Neural crest cell (in vitro differentiated cells): ENCODE measurements at regions not wholly inside any gene's neighbourhood (a gene's known extent, or its start where the extent isn't known, plus 50 kb on each side); places are given as distances from the start of the nearest gene placed in this dataset.

Experiments used
- DNase-seq: peaks from one replicate; pipeline ENCODE4 v3.0.0; 2021; ENCODE audit warnings: low read depth, mixed read lengths, low spot score
- H3K27ac Mint-ChIP-seq: one replicate; pipeline ENCODE4 v1.8.0; 2021; ENCODE audit warnings: mild to moderate bottlenecking, mixed read lengths; ENCODE audit not compliant: unreplicated experiment
- H3K27me3 Mint-ChIP-seq: 2 replicates; pipeline ENCODE4 v1.8.0; 2021; ENCODE audit warnings: low read depth, mild to moderate bottlenecking, mixed read lengths
- H3K36me3 Mint-ChIP-seq: 2 replicates; pipeline ENCODE4 v1.8.0; 2021; ENCODE audit warnings: low read depth, mild to moderate bottlenecking, mixed read lengths
- H3K4me1 Mint-ChIP-seq: 2 replicates; pipeline ENCODE4 v1.8.0; 2021; ENCODE audit warnings: mixed read lengths
- H3K4me3 Mint-ChIP-seq: one replicate; pipeline ENCODE4 v1.8.0; 2021; ENCODE audit warnings: mild to moderate bottlenecking, mixed read lengths
- H3K9me3 Mint-ChIP-seq: 2 replicates; pipeline ENCODE4 v1.8.0; 2021; ENCODE audit warnings: mixed read lengths
- TF ChIP-seq, protein P1 (sequence below): fragments of 200-600 bp; sonication (generic); conservative IDR thresholded peaks from 2 replicates; pipeline ENCODE4 v1.5.0; 2021; ENCODE audit warnings: antibody characterized with exemption, mild to moderate bottlenecking

DNA sequence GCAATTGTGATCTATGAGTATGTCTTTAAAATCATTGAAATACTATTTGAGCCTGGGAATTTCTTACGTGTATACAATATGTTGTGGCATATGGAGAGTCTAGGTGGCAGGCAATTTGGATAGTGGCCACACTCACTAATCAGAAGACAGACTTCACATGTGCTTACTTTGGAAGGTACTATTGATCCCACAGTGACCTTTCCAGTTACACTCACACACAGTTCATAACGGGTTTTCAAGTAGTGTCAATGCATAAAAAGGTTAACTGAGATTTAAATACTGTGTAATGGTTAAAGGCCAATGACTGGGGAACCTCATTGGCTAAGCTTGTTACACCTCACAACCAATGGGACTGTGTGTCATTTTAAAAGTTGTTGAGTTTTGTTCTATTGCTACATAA lies 783.2 kb downstream of the RPA4 start:
- no peak for DNase-seq
- no peaks in the 10 kb centered on the region for H3K4me1 Mint-ChIP-seq
- H3K9me3 Mint-ChIP-seq = peaks cover 3% of the 10 kb centered on the region
- no peaks in the 10 kb centered on the region for H3K27me3 Mint-ChIP-seq
- no peak overlapping the region for H3K27ac Mint-ChIP-seq
- H3K4me3 Mint-ChIP-seq = no peak overlapping the region
- H3K36me3 Mint-ChIP-seq = peaks cover 2% of the 10 kb centered on the region
- TF ChIP-seq, protein P1, sequence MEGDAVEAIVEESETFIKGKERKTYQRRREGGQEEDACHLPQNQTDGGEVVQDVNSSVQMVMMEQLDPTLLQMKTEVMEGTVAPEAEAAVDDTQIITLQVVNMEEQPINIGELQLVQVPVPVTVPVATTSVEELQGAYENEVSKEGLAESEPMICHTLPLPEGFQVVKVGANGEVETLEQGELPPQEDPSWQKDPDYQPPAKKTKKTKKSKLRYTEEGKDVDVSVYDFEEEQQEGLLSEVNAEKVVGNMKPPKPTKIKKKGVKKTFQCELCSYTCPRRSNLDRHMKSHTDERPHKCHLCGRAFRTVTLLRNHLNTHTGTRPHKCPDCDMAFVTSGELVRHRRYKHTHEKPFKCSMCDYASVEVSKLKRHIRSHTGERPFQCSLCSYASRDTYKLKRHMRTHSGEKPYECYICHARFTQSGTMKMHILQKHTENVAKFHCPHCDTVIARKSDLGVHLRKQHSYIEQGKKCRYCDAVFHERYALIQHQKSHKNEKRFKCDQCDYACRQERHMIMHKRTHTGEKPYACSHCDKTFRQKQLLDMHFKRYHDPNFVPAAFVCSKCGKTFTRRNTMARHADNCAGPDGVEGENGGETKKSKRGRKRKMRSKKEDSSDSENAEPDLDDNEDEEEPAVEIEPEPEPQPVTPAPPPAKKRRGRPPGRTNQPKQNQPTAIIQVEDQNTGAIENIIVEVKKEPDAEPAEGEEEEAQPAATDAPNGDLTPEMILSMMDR = no peak

DNA sequence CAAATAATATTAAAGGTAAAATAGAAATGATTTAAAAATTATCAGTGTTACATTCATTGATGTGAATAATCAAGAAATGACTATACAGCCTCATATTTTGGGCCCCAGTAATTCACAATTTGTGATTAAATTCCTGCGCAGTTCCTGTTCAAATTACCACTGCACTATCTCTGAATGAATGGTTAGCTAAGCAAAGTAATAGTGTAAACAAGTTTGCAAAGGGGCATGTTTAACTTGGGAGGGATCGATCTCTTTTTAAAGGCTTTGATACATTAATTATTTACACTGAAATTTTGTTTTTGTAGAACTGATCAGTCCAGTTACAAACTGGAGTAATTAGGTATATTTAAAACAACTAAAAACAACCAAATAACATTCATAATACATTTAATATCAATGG lies 784.4 kb downstream of the RPA4 start:
- H3K36me3 Mint-ChIP-seq = peaks cover 2% of the 10 kb centered on the region
- TF ChIP-seq, protein P1 = no peak
- H3K4me1 Mint-ChIP-seq = no peaks in the 10 kb centered on the region
- no peak for DNase-seq
- H3K27me3 Mint-ChIP-seq = no peaks in the 10 kb centered on the region
- no peak overlapping the region for H3K4me3 Mint-ChIP-seq
- H3K27ac Mint-ChIP-seq = no peak overlapping the region
- H3K9me3 Mint-ChIP-seq = peaks cover 3% of the 10 kb centered on the region

DNA sequence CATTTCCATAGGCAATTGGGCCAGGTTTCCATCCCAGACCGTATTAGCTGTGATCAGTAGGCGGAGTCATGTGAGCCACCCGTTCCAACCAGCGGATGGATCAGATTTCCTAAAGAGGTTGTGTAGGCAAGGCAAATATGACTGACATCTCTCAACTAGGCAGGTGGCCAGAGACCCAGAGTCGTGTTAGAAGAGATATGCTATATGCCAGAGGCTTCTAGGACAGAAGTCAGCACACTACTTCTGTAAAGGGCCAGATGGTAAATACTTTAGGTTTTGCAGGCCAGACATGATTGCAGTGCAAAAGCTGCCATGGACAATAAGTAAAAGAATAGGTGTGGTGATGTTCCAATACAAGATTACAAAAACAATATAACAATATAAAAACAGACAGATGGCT lies 788.4 kb downstream of the RPA4 start:
- Mint-ChIP-seq H3K27me3 (no peaks in the 10 kb centered on the region), H3K27ac (no peak overlapping the region), H3K36me3 (no peaks in the 10 kb centered on the region), H3K4me3 (no peak overlapping the region), H3K4me1 (no peaks in the 10 kb centered on the region), H3K9me3 (no peaks in the 10 kb centered on the region)
- DNase-seq = no peak
- TF ChIP-seq, protein P1 = no peak

DNA sequence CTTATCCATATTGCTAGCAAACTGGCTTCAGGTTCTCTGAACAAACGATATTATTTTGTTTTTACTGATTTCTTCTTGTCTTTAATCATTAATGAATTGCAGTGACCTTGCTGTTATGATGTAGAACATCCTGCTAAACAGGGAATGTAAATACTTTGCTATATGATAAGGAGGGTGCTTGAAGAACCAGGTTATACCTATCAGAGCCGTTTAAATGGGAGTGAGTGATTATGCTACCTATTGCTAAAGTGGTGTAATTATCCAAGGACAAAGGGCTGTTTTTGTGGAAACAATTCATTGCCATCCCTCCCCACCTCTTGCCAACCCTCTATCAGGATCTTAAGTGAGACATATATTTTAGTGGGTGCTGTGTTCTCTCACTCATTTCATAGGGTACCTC lies 788.9 kb downstream of the RPA4 start:
- no peaks in the 10 kb centered on the region for H3K36me3 Mint-ChIP-seq
- DNase-seq = no peak
- TF ChIP-seq, protein P1 = no peak
- no peak overlapping the region for H3K4me3 Mint-ChIP-seq
- H3K27ac Mint-ChIP-seq = no peak overlapping the region
- H3K4me1 Mint-ChIP-seq = no peaks in the 10 kb centered on the region
- H3K9me3 Mint-ChIP-seq = no peaks in the 10 kb centered on the region
- no peaks in the 10 kb centered on the region for H3K27me3 Mint-ChIP-seq

DNA sequence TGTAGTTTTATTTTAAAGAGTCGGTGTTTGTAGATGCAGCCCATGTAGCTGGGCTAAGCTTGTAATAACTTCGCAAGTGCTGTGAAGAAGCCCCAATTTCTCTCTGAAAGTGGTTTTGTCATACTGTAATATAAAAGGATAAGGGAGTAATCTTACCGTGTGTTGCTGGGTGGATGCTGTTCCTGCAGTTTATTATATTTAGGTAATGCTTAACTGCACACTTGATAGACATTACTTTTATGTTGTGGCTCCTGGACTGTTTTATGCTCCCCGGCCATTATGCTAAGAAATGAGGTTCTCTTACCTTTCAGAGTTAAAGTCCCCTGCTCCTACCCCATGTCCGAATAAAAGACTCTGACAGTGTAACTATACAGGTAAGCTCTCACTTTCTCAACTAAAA lies 789.4 kb downstream of the RPA4 start:
- H3K4me3 Mint-ChIP-seq = no peak overlapping the region
- DNase-seq = no peak
- H3K27ac Mint-ChIP-seq = no peak overlapping the region
- H3K36me3 Mint-ChIP-seq = no peaks in the 10 kb centered on the region
- no peaks in the 10 kb centered on the region for H3K9me3 Mint-ChIP-seq
- H3K27me3 Mint-ChIP-seq = no peaks in the 10 kb centered on the region
- TF ChIP-seq, protein P1 = no peak
- H3K4me1 Mint-ChIP-seq = no peaks in the 10 kb centered on the region
